Mononuclear cell (primary cell): ENCODE measurements at regions not wholly inside any gene's neighbourhood (a gene's known extent, or its start where the extent isn't known, plus 50 kb on each side); places are given as distances from the start of the nearest gene placed in this dataset.
"Not testable (repeated sequence)": the region's sequence is repeated elsewhere in the genome, so short reads cannot be mapped to it uniquely, and the experiment has no call there.

Source experiments
- H3K27me3 ChIP-seq: 2 replicates; pipeline ENCODE4 v1.6.0; 2011; ENCODE audit warnings: low read length, control low read depth; ENCODE audit not compliant: insufficient read depth
- H3K4me1 ChIP-seq: 2 replicates; pipeline ENCODE4 v1.5.1; 2011; ENCODE audit warnings: mild to moderate bottlenecking, low read length, control low read depth; ENCODE audit not compliant: insufficient read depth
- H3K4me3 ChIP-seq: 2 replicates; pipeline ENCODE4 v1.5.1; 2011; ENCODE audit warnings: mild to moderate bottlenecking, low read length, moderate library complexity
- H3K9me3 ChIP-seq: 2 replicates; pipeline ENCODE4 v1.5.1; 2011; ENCODE audit warnings: low read depth, mild to moderate bottlenecking, control low read depth, low read length

DNA sequence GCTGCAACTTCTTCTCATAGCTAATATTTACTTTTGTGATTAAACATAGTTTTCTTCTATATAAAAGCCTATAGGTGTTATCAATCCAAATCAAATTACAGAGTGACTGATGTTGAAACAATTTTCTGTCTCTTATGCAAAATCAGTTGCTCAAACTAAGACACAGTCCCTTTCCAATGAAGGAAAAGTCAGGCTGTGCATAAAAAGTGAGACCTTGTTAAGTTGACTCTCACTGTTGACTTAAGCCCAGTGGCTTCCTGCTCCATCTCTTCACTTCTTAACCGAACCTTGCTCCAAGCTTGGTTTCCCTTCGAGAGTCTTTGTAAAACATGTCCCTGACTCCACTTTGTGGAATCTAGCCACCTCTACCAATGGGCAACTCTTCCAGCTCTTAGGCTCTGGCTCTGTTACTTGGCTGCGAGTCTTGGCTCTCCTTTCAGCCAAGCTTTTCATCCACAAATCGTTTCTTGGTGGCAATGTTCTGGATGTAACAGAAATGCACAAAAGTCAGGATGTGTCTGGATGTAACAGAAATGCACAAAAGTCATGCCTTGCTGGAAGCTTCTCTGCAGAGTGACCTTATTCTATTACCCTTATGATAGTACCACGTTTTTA is 118.9 kb downstream of the LIG4 start:
- H3K9me3 ChIP-seq = no peaks in the 10 kb centered on the region
- H3K27me3 ChIP-seq = no peaks in the 10 kb centered on the region
- H3K4me1 ChIP-seq = no peaks in the 10 kb centered on the region
- no peak overlapping the region for H3K4me3 ChIP-seq

- H3K27me3 ChIP-seq = no peaks in the 10 kb centered on the region
- H3K4me1 ChIP-seq = no peaks in the 10 kb centered on the region
- no peak overlapping the region for H3K4me3 ChIP-seq
- no peaks in the 10 kb centered on the region for H3K9me3 ChIP-seq
Observed at GRCh38 chr13:108095036-108095435, 120.3 kb downstream of the LIG4 start.

DNA sequence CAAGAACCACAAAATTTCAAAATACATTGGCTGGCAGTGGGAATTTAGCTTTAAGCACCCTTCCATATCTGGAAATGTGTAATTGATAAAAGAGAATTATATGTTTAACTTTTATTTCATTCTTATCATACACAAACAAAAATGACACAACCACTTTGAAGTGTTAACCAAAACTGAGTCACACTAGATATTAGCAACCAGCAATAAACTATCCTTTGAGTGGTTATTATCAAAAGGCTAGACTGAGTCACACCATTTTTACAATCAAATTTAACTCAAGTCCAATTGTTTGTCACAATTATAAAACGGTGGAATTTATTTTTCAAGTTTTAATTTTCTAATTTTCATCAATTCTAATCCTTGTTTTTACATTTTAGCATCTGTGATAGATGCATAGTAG is 121.7 kb downstream of the LIG4 start:
- Histone ChIP-seq H3K9me3 (no peaks in the 10 kb centered on the region), H3K4me1 (no peaks in the 10 kb centered on the region), H3K27me3 (no peaks in the 10 kb centered on the region), H3K4me3 (no peak overlapping the region)

DNA sequence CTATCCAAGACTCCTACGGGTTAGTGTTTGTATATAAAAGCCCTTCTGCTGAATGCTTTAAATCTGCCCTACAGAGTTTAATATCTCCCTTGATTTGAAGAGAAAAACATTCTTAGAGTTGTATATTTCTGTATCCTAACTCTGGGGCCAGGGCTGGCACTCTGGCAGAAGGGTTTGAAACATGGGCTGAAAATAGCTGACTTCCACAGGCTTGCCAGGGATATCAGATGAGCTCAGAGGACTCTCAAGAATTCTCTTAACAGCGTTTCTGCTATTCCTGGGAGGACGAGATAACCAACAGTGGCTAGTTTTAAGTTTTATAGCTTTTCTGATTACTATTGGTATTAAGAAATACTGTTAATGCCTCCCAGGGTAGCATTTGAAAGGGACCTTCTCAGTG is 127.5 kb downstream of the LIG4 start:
- H3K4me1 ChIP-seq = no peaks in the 10 kb centered on the region
- H3K4me3 ChIP-seq = no peak overlapping the region
- no peaks in the 10 kb centered on the region for H3K9me3 ChIP-seq
- H3K27me3 ChIP-seq = no peaks in the 10 kb centered on the region

DNA sequence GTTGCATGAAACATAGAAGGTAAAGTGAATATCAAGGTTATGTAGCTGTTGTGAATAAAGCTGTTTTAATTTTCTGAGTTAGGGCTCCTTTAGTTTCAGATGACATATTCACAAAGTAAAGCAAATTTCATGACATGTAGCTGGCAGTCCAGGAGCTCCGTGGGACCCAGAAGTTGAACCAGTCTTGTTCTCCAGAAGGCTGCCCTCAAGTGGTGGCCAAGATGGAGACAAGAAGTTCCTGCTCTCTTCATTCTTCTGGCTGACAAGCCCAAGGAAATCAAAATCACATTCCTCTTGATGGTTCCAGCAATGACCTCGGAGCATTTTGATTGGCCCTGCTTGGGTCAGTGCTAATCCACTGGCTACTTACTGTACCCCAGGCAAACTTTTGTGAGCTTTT is 128.7 kb downstream of the LIG4 start:
- Histone ChIP-seq H3K27me3 (no peaks in the 10 kb centered on the region), H3K9me3 (no peaks in the 10 kb centered on the region), H3K4me3 (no peak overlapping the region), H3K4me1 (no peaks in the 10 kb centered on the region)

- H3K4me1 ChIP-seq = no peaks in the 10 kb centered on the region
- no peak overlapping the region for H3K4me3 ChIP-seq
- no peaks in the 10 kb centered on the region for H3K27me3 ChIP-seq
- no peaks in the 10 kb centered on the region for H3K9me3 ChIP-seq
Observed at GRCh38 chr13:108084840-108085239, 130.5 kb downstream of the LIG4 start.

DNA sequence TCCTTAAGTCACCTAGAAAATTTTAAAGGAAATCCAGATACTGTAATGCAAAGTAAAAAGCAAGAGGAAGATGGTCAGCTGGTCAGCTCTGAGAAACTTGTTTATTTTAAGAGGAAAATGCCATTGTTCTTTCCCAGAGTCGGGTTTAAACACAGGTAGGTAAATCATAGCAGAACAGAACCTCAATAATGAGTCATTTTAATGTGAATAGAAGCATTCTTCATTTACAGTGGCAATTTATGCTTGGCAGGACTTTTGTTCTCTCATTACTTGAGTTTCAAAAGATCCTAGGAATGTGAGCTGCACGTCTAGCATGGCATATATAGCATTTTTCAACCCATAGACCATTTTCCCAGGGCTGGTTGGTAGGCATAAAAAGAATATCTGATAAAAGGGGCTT is 132.3 kb downstream of the LIG4 start:
- H3K27me3 ChIP-seq = no peaks in the 10 kb centered on the region
- H3K4me1 ChIP-seq = no peaks in the 10 kb centered on the region
- peaks cover 1% of the 10 kb centered on the region for H3K9me3 ChIP-seq
- no peak overlapping the region for H3K4me3 ChIP-seq

- Histone ChIP-seq H3K27me3 (no peaks in the 10 kb centered on the region), H3K4me3 (no peak overlapping the region), H3K4me1 (no peaks in the 10 kb centered on the region), H3K9me3 (peaks cover 7% of the 10 kb centered on the region)
Observed at GRCh38 chr13:108082481-108082880, 132.9 kb downstream of the LIG4 start.

DNA sequence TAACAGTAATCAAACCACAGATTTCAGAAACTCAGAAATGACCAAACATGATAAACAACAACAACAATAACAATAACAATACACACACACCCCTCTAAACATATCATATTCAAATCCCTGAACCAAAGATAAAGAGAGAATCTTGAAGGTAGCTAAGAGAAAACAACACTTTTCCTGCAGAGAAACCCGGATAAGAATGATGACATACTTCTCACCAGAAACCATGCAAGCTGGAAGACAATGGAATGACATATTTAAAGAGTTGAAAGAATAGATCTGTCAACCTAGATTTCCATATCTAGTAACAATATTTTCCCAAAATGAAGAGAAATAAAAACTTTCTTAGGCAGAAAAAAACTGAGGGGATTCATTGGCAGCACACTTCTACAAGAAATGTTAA is 138.1 kb downstream of the LIG4 start:
- Histone ChIP-seq H3K27me3 (no peaks in the 10 kb centered on the region), H3K9me3 (peaks cover 14% of the 10 kb centered on the region), H3K4me3 (no peak overlapping the region), H3K4me1 (no peaks in the 10 kb centered on the region)

DNA sequence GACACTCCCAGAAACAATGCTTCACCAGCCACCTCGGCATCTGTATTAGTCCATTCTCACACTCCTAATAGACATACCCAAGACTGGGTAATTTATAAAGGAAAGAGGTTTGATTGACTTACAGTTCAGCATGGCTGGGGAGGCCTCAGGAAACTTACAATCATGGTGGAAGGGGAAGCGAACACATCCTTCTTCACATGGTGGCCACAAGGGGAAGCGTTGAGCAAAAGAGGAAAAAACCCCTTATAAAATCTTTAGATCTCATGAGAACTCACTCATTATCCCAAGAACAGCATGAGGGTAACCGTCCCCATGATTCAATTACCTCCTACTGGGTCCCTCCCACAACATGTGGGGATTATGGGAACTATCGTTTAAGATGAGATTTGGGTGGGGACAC is 140.9 kb downstream of the LIG4 start:
- peaks cover 14% of the 10 kb centered on the region for H3K9me3 ChIP-seq
- not testable (repeated sequence) for H3K4me1 ChIP-seq, H3K4me3 ChIP-seq, H3K27me3 ChIP-seq

DNA sequence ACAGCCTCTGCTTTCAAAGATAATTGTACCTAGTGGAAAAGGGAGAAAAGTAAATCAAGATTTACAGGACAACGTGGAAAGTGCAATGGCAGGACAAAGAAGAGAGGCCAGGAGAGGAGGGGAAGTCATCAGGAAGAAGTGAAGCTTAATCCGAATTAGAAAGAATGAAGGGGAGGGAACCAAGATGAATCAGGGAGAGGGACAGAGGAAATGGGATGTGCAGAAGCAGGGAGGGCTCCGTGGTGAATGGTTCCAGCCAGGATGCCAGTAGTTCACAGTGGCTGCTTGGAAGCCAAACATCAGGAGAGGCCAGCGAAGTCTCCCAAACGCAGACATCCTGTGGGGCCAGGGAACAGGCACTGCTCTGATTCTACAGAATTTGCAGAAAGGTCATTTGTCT is 144.4 kb downstream of the LIG4 start:
- Histone ChIP-seq H3K27me3 (no peaks in the 10 kb centered on the region), H3K4me1 (no peaks in the 10 kb centered on the region), H3K9me3 (peaks cover 7% of the 10 kb centered on the region), H3K4me3 (no peak overlapping the region)

DNA sequence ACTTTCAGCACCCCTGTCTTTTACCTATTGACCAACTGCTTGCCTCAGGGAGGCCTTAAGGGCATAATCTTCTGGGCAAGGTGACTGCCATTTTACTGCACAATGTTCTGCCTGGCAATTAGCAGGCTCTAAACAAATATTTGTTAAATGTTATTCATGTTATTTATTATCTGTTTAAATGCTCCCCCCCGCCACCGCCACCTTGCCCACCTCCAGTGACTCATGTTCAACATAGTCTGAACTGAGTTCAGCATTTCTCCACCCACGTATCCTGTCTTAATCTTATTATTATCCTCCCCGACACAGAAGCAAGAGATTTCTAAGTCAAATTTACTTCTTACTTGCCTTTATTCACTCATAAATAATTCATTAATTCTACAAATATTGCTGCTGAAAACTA is 144.8 kb downstream of the LIG4 start:
- H3K4me1 ChIP-seq = no peaks in the 10 kb centered on the region
- peaks cover 7% of the 10 kb centered on the region for H3K9me3 ChIP-seq
- no peaks in the 10 kb centered on the region for H3K27me3 ChIP-seq
- H3K4me3 ChIP-seq = no peak overlapping the region

DNA sequence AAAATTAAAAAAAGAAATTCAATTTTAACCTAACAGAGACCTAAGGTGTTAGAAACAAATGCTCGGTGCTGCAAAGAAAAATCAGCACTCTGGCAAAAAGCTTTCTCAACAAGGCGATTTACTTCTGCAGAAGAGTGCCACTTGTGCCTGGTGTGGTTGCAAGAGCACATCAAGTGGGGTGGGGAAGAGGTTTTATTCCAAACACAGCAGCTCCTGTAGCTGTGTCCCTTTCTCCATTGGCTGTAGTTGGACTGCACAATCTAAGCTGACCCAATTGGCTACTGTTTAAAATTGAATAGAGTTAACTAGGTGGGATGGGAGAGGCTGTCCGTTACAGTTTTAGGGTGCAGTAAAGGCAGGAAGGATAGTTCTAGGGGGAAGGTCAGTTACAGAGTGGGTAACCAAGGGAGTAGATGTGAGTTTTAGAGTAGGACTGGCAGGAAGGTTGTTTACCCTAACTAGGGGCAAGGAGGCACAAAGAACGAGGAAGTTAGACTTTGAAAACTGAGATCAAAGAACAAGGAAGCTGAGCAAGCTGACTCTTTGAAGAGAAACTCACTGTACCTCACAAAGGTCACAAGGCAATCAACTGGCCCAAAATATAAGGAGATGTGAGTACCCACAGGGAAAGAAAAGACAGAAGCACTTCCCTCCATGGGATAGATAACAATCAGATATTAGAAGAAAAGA is 145.7 kb downstream of the LIG4 start:
- H3K4me3 ChIP-seq = no peak overlapping the region
- H3K9me3 ChIP-seq = peaks cover 7% of the 10 kb centered on the region
- no peaks in the 10 kb centered on the region for H3K4me1 ChIP-seq
- no peaks in the 10 kb centered on the region for H3K27me3 ChIP-seq

DNA sequence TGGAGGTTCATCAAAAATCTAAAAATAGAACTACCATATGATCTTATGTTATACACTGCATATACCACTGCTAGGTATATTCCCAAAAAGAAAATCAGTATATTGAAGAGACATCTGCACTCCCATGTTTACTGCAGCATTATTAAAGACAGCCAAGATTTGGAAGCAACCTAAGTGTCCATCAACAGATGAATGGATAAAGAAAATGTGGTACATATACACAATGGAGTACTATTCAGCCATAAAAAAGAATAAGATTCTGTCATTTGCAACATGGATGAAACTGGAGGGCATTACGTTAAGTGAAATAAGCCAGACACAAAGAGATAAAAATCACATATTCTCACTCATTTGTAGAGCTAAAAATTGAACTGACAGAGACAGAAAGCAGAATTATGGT is 151.0 kb downstream of the LIG4 start:
- H3K9me3 ChIP-seq, H3K27me3 ChIP-seq, H3K4me1 ChIP-seq, H3K4me3 ChIP-seq: not testable (repeated sequence)

GRCh38 chr13:108060111-108060510 is 155.2 kb downstream of the LIG4 start:
- Histone ChIP-seq H3K4me1 (no peaks in the 10 kb centered on the region), H3K27me3 (no peaks in the 10 kb centered on the region), H3K9me3 (no peaks in the 10 kb centered on the region), H3K4me3 (no peak overlapping the region)

DNA sequence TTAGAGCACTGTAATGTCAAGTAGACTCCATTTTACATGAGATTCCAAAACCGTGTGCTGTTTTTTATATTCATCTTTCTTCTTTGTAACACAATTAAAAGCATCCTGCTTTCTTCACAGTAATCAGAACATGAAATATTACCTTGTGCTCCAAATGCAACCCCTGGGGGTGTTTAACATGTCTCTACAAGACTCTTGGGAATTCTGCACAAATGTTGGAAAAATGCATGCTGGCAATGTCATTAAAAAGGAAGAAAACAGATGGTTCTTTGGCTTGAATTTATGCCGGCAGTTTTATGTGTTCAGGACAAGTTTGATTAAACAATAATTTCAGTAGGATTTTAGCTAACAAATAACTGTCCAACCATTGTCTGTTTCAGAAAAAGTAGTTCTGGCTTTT is 159.1 kb downstream of the LIG4 start:
- no peak overlapping the region for H3K4me3 ChIP-seq
- no peaks in the 10 kb centered on the region for H3K9me3 ChIP-seq
- no peaks in the 10 kb centered on the region for H3K27me3 ChIP-seq
- no peaks in the 10 kb centered on the region for H3K4me1 ChIP-seq
